IMR-90 (cell line): ENCODE measurements at regions not wholly inside any gene's neighbourhood (a gene's known extent, or its start where the extent isn't known, plus 50 kb on each side); places are given as distances from the start of the nearest gene placed in this dataset.

Source experiments
- ATAC-seq: fragments of 200-7000 bp; cut with Tn5 transposase; 2 replicates; pipeline ENCODE4 v1.9.1; 2020; ENCODE audit warnings: low read depth, mild to moderate bottlenecking, moderate library complexity
- BruUV-seq: library from RNA; stranded (reverse); fragments of 400-500 nt; replicated peaks from 2 replicates; lab custom pipeline; 2021; lab: Mats Ljungman, UMichigan
- CTCF ChIA-PET: fragments of 300-600 bp; formaldehyde crosslinking; extraction: SDS; loops from one replicate; lab custom pipeline; 2021; ENCODE audit warnings: antibody characterized with exemption; lab: Yijun Ruan, JAX
- POLR2A ChIA-PET: fragments of 300-600 bp; sonication (Branson Sonifier 250); formaldehyde crosslinking; loops from one replicate; lab custom pipeline; 2022; ENCODE audit warnings: antibody characterized with exemption; ENCODE audit not compliant: unreplicated experiment; lab: Charles Lee
- DNase-seq: peaks from one replicate; pipeline ENCODE4 v3.0.0; 2013
- H2AFZ ChIP-seq: replicated peaks from 2 replicates; pipeline ENCODE3; 2013; ENCODE audit warnings: low read length, mild to moderate bottlenecking; ENCODE audit not compliant: poor library complexity
- H2AK5ac ChIP-seq: 2 replicates; pipeline ENCODE4 v1.6.1; 2013; ENCODE audit warnings: low read depth, low read length, inconsistent platforms
- H2AK9ac ChIP-seq: replicated peaks from 2 replicates; pipeline ENCODE3; 2013; ENCODE audit warnings: mild to moderate bottlenecking, low read depth, low read length, moderate library complexity; ENCODE audit not compliant: poor library complexity
- H2BK120ac ChIP-seq: 2 replicates; pipeline ENCODE4 v1.6.1; 2013; ENCODE audit warnings: low read depth, low read length, inconsistent platforms
- H2BK15ac ChIP-seq: 3 replicates; pipeline ENCODE4 v1.6.1; 2013; ENCODE audit warnings: low read depth, low read length, inconsistent platforms
- H2BK20ac ChIP-seq: 2 replicates; pipeline ENCODE4 v1.6.1; 2013; ENCODE audit warnings: low read depth, mild to moderate bottlenecking, inconsistent platforms, low read length, moderate library complexity
- H2BK5ac ChIP-seq: 2 replicates; pipeline ENCODE4 v1.6.1; 2013; ENCODE audit warnings: mild to moderate bottlenecking, low read depth, low read length, inconsistent platforms; ENCODE audit not compliant: poor library complexity, severe bottlenecking
- H3K14ac ChIP-seq: replicated peaks from 2 replicates; pipeline ENCODE4 v1.6.1; 2013; ENCODE audit warnings: low read depth, low read length, inconsistent platforms
- H3K18ac ChIP-seq: 2 replicates; pipeline ENCODE4 v1.6.1; 2013; ENCODE audit warnings: low read depth, low read length, control low read depth
- H3K23ac ChIP-seq: 2 replicates; pipeline ENCODE4 v1.6.1; 2013; ENCODE audit warnings: low read depth, low read length, inconsistent platforms
- H3K27ac ChIP-seq: 2 replicates; pipeline ENCODE4 v1.5.1; 2013; ENCODE audit warnings: mild to moderate bottlenecking, control low read depth, low read length; ENCODE audit not compliant: insufficient read depth
- H3K27me3 ChIP-seq: 2 replicates; pipeline ENCODE4 v1.6.1; 2013; ENCODE audit warnings: low read length; ENCODE audit not compliant: control insufficient read depth, insufficient read depth
- H3K36me3 ChIP-seq: 2 replicates; pipeline ENCODE4 v1.6.1; 2013; ENCODE audit warnings: low read length, mixed read lengths; ENCODE audit not compliant: control insufficient read depth, insufficient read depth
- H3K4ac ChIP-seq: 2 replicates; pipeline ENCODE4 v1.6.1; 2013; ENCODE audit warnings: low read depth, low read length, inconsistent platforms
- H3K4me1 ChIP-seq: 2 replicates; pipeline ENCODE4 v1.6.1; 2013; ENCODE audit warnings: low read length, mixed read lengths; ENCODE audit not compliant: control insufficient read depth, insufficient read depth
- H3K4me2 ChIP-seq: 2 replicates; pipeline ENCODE4 v1.6.1; 2013; ENCODE audit warnings: low read depth, mild to moderate bottlenecking, control low read depth, low read length, moderate library complexity
- H3K4me3 ChIP-seq: 2 replicates; pipeline ENCODE4 v1.5.1; 2013; ENCODE audit warnings: low read depth, mild to moderate bottlenecking, control low read depth, low read length, moderate library complexity; ENCODE audit not compliant: insufficient read depth
- H3K56ac ChIP-seq: 2 replicates; pipeline ENCODE4 v1.6.1; 2013; ENCODE audit warnings: low read length, inconsistent platforms; ENCODE audit not compliant: insufficient read depth; ENCODE audit errors: extremely low read depth
- H3K79me1 ChIP-seq, 2 experiments: 2 replicates each; pipeline ENCODE4 v1.6.1; 2013; ENCODE audit warnings: low read length in 2 of 2, inconsistent platforms in 1 of 2, low read depth in 1 of 2
- H3K9ac ChIP-seq: 2 replicates; pipeline ENCODE4 v1.6.1; 2013; ENCODE audit warnings: low read depth, low read length, control low read depth
- H3K9me1 ChIP-seq: 2 replicates; pipeline ENCODE4 v1.6.1; 2013; ENCODE audit warnings: low read length, inconsistent platforms; ENCODE audit not compliant: insufficient read depth
- H3K9me3 ChIP-seq: 2 replicates; pipeline ENCODE4 v1.6.1; 2013; ENCODE audit warnings: low read length; ENCODE audit not compliant: control insufficient read depth, insufficient read depth
- H4K20me1 ChIP-seq: 2 replicates; pipeline ENCODE4 v1.6.1; 2013; ENCODE audit warnings: low read length, inconsistent platforms; ENCODE audit not compliant: insufficient read depth
- H4K5ac ChIP-seq: 2 replicates; pipeline ENCODE4 v1.6.1; 2013; ENCODE audit warnings: mild to moderate bottlenecking, low read depth, low read length, control low read depth
- H4K8ac ChIP-seq, 2 experiments: 2 replicates each; pipeline ENCODE4 v1.6.1; 2013; ENCODE audit warnings: low read depth in 2 of 2, low read length in 2 of 2, control low read depth in 1 of 2, inconsistent platforms in 1 of 2
- H4K91ac ChIP-seq: 2 replicates; pipeline ENCODE4 v1.6.1; 2013; ENCODE audit warnings: low read depth, low read length, inconsistent platforms; ENCODE audit not compliant: insufficient read depth
- BHLHE40 ChIP-seq: fragments of 150-350 bp; IDR thresholded peaks from 2 replicates; pipeline ENCODE4 v1.6.1; 2016; ENCODE audit warnings: mild to moderate bottlenecking, low read depth, low read length
- FOS ChIP-seq: fragments of 150-350 bp; IDR thresholded peaks from 2 replicates; pipeline ENCODE4 v1.6.1; 2016; ENCODE audit warnings: low read depth, low read length
- MAZ ChIP-seq: IDR thresholded peaks from 2 replicates; pipeline ENCODE4 v1.6.1; 2012; ENCODE audit warnings: low read depth, mild to moderate bottlenecking, low read length, improper control_type of control experiment, moderate library complexity, borderline replicate concordance
- NFE2L2 ChIP-seq: fragments of 150-350 bp; IDR thresholded peaks from 2 replicates; pipeline ENCODE4 v1.6.1; 2016; ENCODE audit warnings: low read depth, mild to moderate bottlenecking, low read length
- SMC3 ChIP-seq: fragments of 150-350 bp; IDR thresholded peaks from 2 replicates; pipeline ENCODE4 v1.6.1; 2016; ENCODE audit warnings: low read depth, mild to moderate bottlenecking, antibody characterized with exemption, low read length, moderate library complexity
- WGBS, 2 experiments: methylation state at CpG; one replicate each; pipeline versions ENCODE4 v1.1.5 to v1.1.7; 2013; ENCODE audit warnings: missing lambda C conversion rate in 2 of 2; ENCODE audit not compliant: insufficient read length in 1 of 2; ENCODE audit errors: extremely low coverage in 2 of 2; 5-methylcytosine and 5-hydroxymethylcytosine counted together
- dilution Hi-C: fragments of 300-500 bp; cut with HindIII; formaldehyde crosslinking; loops from one replicate; pipeline ENCODE4 v1.14.3; 2018; ENCODE audit warnings: low sequenced_read_pairs; ENCODE audit not compliant: unreplicated experiment
- in situ Hi-C: fragments of 300-500 bp; cut with MboI; formaldehyde crosslinking; loops from 3 replicates; pipeline ENCODE4 v1.14.3; 2019; ENCODE audit warnings: low sequenced_read_pairs, inconsistent platforms, mixed read lengths
- intact Hi-C: fragments of 100-400 bp; cut with micrococcal nuclease; formaldehyde crosslinking; loops from 2 replicates; pipeline ENCODE4 v1.10.0; 2022
- TF ChIP-seq, protein P1 (sequence below): fragments of 150-350 bp; IDR thresholded peaks from 2 replicates; pipeline ENCODE4 v1.6.1; 2016; ENCODE audit warnings: low read depth, mild to moderate bottlenecking, low read length, moderate library complexity, borderline replicate concordance

DNA sequence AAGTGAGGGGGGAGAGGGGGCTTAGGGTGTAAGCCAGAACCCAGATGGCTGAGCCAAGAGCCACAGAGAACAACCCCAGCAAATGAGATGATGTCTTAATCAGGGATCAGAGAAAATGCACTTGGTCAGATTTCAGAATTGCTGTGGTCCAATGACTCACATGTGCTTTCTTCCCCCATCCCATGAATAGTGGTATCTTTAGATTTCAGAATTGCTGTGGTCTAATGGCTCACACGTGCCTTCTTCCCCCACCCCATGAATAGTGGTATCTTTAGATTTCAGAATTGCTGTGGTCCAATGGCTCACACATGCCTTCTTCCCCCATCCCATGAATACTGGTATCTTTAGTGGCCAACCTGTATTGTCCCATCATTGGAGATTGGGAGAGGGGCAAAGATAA lies 59.9 kb downstream of the IRX2 start:
- no peaks in the 10 kb centered on the region for H3K4me1 ChIP-seq
- in situ Hi-C loops (no loop called here), dilution Hi-C loops (no loop called here), intact Hi-C loops (no loop called here)
- peaks cover 42% of the 10 kb centered on the region for H3K9me3 ChIP-seq
- ChIA-PET POLR2A (no interaction called here), CTCF (no interaction called here)
- H2AK5ac ChIP-seq = no peak overlapping the region
- H2BK5ac ChIP-seq = no peak overlapping the region
- H3K18ac ChIP-seq = no peak overlapping the region
- H2AK9ac ChIP-seq = no peak overlapping the region
- no peak overlapping the region for H3K4ac ChIP-seq
- BruUV-seq = no TSS peak
- no peak overlapping the region for H4K91ac ChIP-seq
- no peak overlapping the region for H3K14ac ChIP-seq
- DNase-seq (no peak), ATAC-seq (no peak)
- no peak overlapping the region for H4K8ac ChIP-seq
- no peak for TF ChIP-seq NFE2L2
- TF ChIP-seq MAZ = no peak
- TF ChIP-seq FOS = no peak
- TF ChIP-seq SMC3 = no peak
- TF ChIP-seq BHLHE40 = no peak
- TF ChIP-seq, protein P1, sequence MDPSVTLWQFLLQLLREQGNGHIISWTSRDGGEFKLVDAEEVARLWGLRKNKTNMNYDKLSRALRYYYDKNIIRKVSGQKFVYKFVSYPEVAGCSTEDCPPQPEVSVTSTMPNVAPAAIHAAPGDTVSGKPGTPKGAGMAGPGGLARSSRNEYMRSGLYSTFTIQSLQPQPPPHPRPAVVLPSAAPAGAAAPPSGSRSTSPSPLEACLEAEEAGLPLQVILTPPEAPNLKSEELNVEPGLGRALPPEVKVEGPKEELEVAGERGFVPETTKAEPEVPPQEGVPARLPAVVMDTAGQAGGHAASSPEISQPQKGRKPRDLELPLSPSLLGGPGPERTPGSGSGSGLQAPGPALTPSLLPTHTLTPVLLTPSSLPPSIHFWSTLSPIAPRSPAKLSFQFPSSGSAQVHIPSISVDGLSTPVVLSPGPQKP = no peak
- no peak overlapping the region for H3K56ac ChIP-seq
- H3K79me1 ChIP-seq = no peaks in the 10 kb centered on the region
- no peak overlapping the region for H3K9ac ChIP-seq
- H2BK120ac ChIP-seq = no peak overlapping the region
- H2BK15ac ChIP-seq = no peak overlapping the region
- no peak overlapping the region for H3K27ac ChIP-seq
- H3K27me3 ChIP-seq = no peaks in the 10 kb centered on the region
- H3K4me2 ChIP-seq = no peak overlapping the region
- H2BK20ac ChIP-seq = no peak overlapping the region
- H3K9me1 ChIP-seq = no peaks in the 10 kb centered on the region
- H3K4me3 ChIP-seq = no peak overlapping the region
- WGBS, 2 experiments = no CpG with 5 or more reads among the region's 1 CpG
- no peak overlapping the region for H4K5ac ChIP-seq
- no peak overlapping the region for H2AFZ ChIP-seq
- no peaks in the 10 kb centered on the region for H4K20me1 ChIP-seq
- no peaks in the 10 kb centered on the region for H3K36me3 ChIP-seq
- H3K23ac ChIP-seq = no peak overlapping the region
